H1 (cell line): ENCODE measurements at regions not wholly inside any gene's neighbourhood (a gene's known extent, or its start where the extent isn't known, plus 50 kb on each side); places are given as distances from the start of the nearest gene placed in this dataset.

Experiments
- ASH2L ChIP-seq: fragments of 200-600, 300-600 bp; sonication (generic); IDR thresholded peaks from one replicate; pipeline ENCODE4 v1.7.1; 2017; ENCODE audit warnings: low read length
- CEBPB ChIP-seq: IDR thresholded peaks from 2 replicates; pipeline ENCODE4 v1.6.1; 2012; ENCODE audit warnings: low read depth, low read length
- CHD7 ChIP-seq: fragments of 300-600 bp; sonication (generic); IDR thresholded peaks from 2 replicates; pipeline ENCODE4 v1.7.1; 2012; ENCODE audit warnings: low read length, moderate library complexity, mild to moderate bottlenecking, inconsistent platforms; ENCODE audit not compliant: insufficient replicate concordance
- E2F6 ChIP-seq: IDR thresholded peaks from 2 replicates; pipeline ENCODE4 v1.6.1; 2012; ENCODE audit warnings: inconsistent platforms
- FOSL1 ChIP-seq: IDR thresholded peaks from 2 replicates; pipeline ENCODE4 v1.6.1; 2011; ENCODE audit warnings: mild to moderate bottlenecking, low read depth, low read length, moderate library complexity; ENCODE audit not compliant: insufficient read depth
- MAFK ChIP-seq: IDR thresholded peaks from 2 replicates; pipeline ENCODE4 v1.6.1; 2012; ENCODE audit warnings: low read depth, mild to moderate bottlenecking, improper control_type of control experiment, low read length
- MAX ChIP-seq: IDR thresholded peaks from 2 replicates; pipeline ENCODE4 v1.6.1; 2012; ENCODE audit warnings: inconsistent platforms
- NRF1 ChIP-seq: IDR thresholded peaks from 2 replicates; pipeline ENCODE4 v1.6.1; 2011; ENCODE audit warnings: mild to moderate bottlenecking, low read depth, low read length, improper control_type of control experiment
- POLR2A ChIP-seq, 2 experiments: IDR thresholded peaks; 1 replicate in 1 of 2; 2 replicates in 1 of 2; pipeline ENCODE4 v1.6.1; 2011; ENCODE audit warnings: low read depth in 2 of 2, low read length in 2 of 2, mild to moderate bottlenecking in 2 of 2; ENCODE audit errors: control extremely low read depth in 1 of 2
- RAD21 ChIP-seq, 2 experiments: IDR thresholded peaks in 1 of 2; conservative IDR thresholded peaks in 1 of 2; 2 replicates each; pipeline ENCODE4 v1.6.1; 2011; ENCODE audit warnings: low read depth in 2 of 2, low read length in 2 of 2, improper control_type of control experiment in 1 of 2, inconsistent platforms in 1 of 2, mild to moderate bottlenecking in 1 of 2, moderate library complexity in 1 of 2
- SP2 ChIP-seq: IDR thresholded peaks from 2 replicates; pipeline ENCODE4 v1.6.1; 2012; ENCODE audit warnings: mild to moderate bottlenecking, low read length, inconsistent platforms
- TBP ChIP-seq: IDR thresholded peaks from 2 replicates; pipeline ENCODE4 v1.6.1; 2011; ENCODE audit warnings: low read depth, low read length, improper control_type of control experiment

GRCh38 chr3:31054032-31054431 is 159.6 kb upstream of the GADL1 start (continued):
- TF ChIP-seq CHD7 (no peak), FOSL1 (no peak), E2F6 (no peak), CEBPB (no peak), MAFK (no peak), NRF1 (no peak), RAD21 (IDR thresholded peaks at IDR 0.05 in 1 of 2, conservative IDR thresholded peaks at IDR 0.05 in 1 of 2; ENCODE audit: low read depth in 2 of 2, low read length in 2 of 2) (no peak), ASH2L (no peak), TBP (no peak), POLR2A (IDR thresholded peaks at IDR 0.05; ENCODE audit: control extremely low read depth in 1 of 2, low read depth in 2 of 2, low read length in 2 of 2) (no peak), SP2 (no peak), MAX (no peak)
